ENCODE measurements at regions not wholly inside any gene's neighbourhood (a gene's known extent, or its start where the extent isn't known, plus 50 kb on each side); places are given as distances from the start of the nearest gene placed in this dataset.

DNA sequence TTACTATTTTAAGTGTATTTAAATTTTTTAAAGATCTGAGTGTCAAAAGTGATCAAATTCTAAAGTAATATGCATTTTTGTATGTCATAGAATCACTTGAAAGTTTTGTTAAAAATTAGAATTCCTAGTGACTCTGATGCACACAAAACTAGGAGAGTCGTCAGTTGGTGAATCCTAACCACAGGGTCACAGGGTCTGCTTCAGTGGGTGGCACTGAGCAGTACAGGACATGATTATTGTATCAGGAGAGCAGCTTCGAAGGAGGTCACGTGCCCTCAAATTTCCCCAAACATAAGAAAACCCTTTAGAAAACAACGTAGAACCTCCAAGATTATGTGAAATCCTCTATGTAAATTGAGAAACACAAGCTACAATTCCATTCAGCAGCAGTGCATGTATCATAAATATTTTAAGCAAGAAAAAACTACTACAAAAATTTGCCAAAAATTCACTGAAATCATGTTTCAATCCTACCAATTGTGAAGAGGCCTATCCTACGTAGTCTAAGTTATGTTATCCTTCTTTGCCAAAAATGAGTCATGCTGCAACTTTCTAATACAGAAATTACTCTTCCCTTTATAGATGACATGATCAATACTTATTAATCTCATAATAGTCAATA is 323.6 kb downstream of the AASDHPPT start:
- Histone ChIP-seq H3K9me3 (no peaks in the 10 kb centered on the region), H3K4me1 (no peaks in the 10 kb centered on the region), H3K36me3 (no peaks in the 10 kb centered on the region), H3K27ac (no peak overlapping the region), H3K27me3 (no peaks in the 10 kb centered on the region), H3K4me3 (no peak overlapping the region)
- DNase-seq (ENCODE audit: low spot score in 2 of 2), result no peak
- intact Hi-C loops (cut with DNase I), result no loop called here
- TF ChIP-seq, protein P1, sequence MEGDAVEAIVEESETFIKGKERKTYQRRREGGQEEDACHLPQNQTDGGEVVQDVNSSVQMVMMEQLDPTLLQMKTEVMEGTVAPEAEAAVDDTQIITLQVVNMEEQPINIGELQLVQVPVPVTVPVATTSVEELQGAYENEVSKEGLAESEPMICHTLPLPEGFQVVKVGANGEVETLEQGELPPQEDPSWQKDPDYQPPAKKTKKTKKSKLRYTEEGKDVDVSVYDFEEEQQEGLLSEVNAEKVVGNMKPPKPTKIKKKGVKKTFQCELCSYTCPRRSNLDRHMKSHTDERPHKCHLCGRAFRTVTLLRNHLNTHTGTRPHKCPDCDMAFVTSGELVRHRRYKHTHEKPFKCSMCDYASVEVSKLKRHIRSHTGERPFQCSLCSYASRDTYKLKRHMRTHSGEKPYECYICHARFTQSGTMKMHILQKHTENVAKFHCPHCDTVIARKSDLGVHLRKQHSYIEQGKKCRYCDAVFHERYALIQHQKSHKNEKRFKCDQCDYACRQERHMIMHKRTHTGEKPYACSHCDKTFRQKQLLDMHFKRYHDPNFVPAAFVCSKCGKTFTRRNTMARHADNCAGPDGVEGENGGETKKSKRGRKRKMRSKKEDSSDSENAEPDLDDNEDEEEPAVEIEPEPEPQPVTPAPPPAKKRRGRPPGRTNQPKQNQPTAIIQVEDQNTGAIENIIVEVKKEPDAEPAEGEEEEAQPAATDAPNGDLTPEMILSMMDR (IDR thresholded peaks at IDR 0.05), result no peak

DNA sequence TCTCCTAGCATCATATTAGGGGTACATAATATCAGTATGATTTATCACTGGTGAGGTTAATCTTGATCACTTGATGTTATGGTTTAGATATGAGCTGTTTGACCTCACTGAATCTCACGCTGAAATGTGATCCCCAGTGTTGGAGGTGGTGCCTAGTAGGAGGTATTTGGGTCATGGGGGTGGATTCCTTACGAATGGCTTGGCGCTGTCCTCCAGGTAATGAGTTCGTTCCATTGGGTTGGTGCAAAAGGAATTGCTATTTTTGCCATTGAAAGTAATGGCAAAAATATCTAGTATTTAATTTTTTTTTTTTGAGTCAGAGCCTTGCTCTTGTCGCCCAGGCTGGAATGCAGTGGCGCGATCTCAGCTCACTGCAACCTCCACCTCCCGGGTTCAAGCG is 326.3 kb downstream of the AASDHPPT start:
- no peaks in the 10 kb centered on the region for H3K9me3 ChIP-seq
- intact Hi-C loops (cut with DNase I), result no loop called here
- no peak overlapping the region for H3K27ac ChIP-seq
- no peaks in the 10 kb centered on the region for H3K27me3 ChIP-seq
- no peak for DNase-seq (ENCODE audit: low spot score in 2 of 2)
- H3K36me3 ChIP-seq, result no peaks in the 10 kb centered on the region
- no peak overlapping the region for H3K4me3 ChIP-seq
- no peaks in the 10 kb centered on the region for H3K4me1 ChIP-seq
- TF ChIP-seq, protein P1 (IDR thresholded peaks at IDR 0.05), result no peak

- no peaks in the 10 kb centered on the region for H3K4me1 ChIP-seq
- no peak for DNase-seq (ENCODE audit: low spot score in 2 of 2)
- H3K9me3 ChIP-seq, result no peaks in the 10 kb centered on the region
- intact Hi-C loops (cut with DNase I), result no loop called here
- no peak overlapping the region for H3K4me3 ChIP-seq
- H3K36me3 ChIP-seq, result no peaks in the 10 kb centered on the region
- TF ChIP-seq, protein P1 (IDR thresholded peaks at IDR 0.05), result no peak
- no peaks in the 10 kb centered on the region for H3K27me3 ChIP-seq
- H3K27ac ChIP-seq, result no peak overlapping the region
Observed at GRCh38 chr11:106409222-106409621, 331.8 kb downstream of the AASDHPPT start.

DNA sequence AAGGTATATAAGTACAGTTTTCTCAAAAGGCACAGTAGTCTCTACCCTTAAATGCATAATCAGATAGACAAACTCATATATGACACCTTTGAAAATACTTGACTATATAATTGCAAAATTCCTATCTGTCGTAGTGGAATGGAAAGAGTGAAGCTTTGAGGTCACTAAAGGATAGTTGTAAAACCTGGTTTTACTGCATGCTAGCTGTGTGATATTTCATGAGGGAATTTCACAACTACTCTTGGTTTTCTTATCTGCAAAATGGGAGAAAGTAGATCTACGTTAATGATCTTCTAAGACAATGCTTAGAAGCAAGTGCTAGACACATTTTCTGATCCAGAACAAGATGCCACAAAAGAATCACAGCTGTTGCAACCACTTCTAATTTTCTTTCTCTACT is 332.2 kb downstream of the AASDHPPT start:
- Histone ChIP-seq H3K9me3 (no peaks in the 10 kb centered on the region), H3K4me1 (no peaks in the 10 kb centered on the region), H3K27ac (no peak overlapping the region), H3K27me3 (no peaks in the 10 kb centered on the region), H3K36me3 (no peaks in the 10 kb centered on the region), H3K4me3 (no peak overlapping the region)
- intact Hi-C loops (cut with DNase I), result no loop called here
- no peak for DNase-seq (ENCODE audit: low spot score in 2 of 2)
- TF ChIP-seq, protein P1 (IDR thresholded peaks at IDR 0.05), result no peak

GRCh38 chr11:106410902-106411301 is 333.4 kb downstream of the AASDHPPT start:
- Histone ChIP-seq H3K9me3 (no peaks in the 10 kb centered on the region), H3K4me1 (no peaks in the 10 kb centered on the region), H3K27me3 (no peaks in the 10 kb centered on the region), H3K4me3 (no peak overlapping the region), H3K36me3 (no peaks in the 10 kb centered on the region), H3K27ac (no peak overlapping the region)
- intact Hi-C loops (cut with DNase I), result no loop called here
- TF ChIP-seq, protein P1 (IDR thresholded peaks at IDR 0.05), result no peak
- DNase-seq (ENCODE audit: low spot score in 2 of 2), result no peak

DNA sequence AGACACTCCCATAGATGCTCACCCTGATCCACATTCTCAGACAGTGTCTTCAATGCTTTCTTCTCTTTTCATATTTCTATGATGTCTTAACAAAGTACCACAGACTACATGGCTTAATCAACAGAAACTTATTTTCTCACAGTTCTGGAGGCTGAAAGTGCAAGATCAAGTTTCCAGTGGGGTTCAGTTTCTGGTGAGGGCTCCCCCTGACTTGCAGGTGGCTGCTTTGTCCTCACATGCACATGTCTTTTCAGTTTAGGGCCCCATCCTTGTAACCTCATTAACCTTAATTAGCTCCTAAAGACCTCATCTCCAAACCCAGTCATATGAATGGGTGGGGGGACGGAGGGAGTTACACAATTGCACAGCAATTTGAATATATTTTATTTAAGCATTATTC is 335.8 kb downstream of the AASDHPPT start:
- TF ChIP-seq, protein P1 (IDR thresholded peaks at IDR 0.05), result no peak
- Histone ChIP-seq H3K27ac (no peak overlapping the region), H3K36me3 (no peaks in the 10 kb centered on the region), H3K9me3 (no peaks in the 10 kb centered on the region), H3K27me3 (no peaks in the 10 kb centered on the region), H3K4me3 (no peak overlapping the region), H3K4me1 (no peaks in the 10 kb centered on the region)
- DNase-seq (ENCODE audit: low spot score in 2 of 2), result no peak
- intact Hi-C loops (cut with DNase I), result no loop called here

All from ascending aorta (tissue), 2 donors.